Cardiac septum (tissue), 1 donor: ENCODE measurements at regions not wholly inside any gene's neighbourhood (a gene's known extent, or its start where the extent isn't known, plus 50 kb on each side); places are given as distances from the start of the nearest gene placed in this dataset.

ENCODE experiments used
- DNase-seq: peaks from one replicate; pipeline ENCODE4 v3.0.0-alpha.2; 2020; ENCODE audit warnings: low spot score
- intact Hi-C: fragments of 100-400 bp; cut with DNase I; formaldehyde crosslinking; loops from one replicate; pipeline ENCODE4 v1.14.0; 2022
- donor health status: DM: no; HTN: no; CAD: no.

DNA sequence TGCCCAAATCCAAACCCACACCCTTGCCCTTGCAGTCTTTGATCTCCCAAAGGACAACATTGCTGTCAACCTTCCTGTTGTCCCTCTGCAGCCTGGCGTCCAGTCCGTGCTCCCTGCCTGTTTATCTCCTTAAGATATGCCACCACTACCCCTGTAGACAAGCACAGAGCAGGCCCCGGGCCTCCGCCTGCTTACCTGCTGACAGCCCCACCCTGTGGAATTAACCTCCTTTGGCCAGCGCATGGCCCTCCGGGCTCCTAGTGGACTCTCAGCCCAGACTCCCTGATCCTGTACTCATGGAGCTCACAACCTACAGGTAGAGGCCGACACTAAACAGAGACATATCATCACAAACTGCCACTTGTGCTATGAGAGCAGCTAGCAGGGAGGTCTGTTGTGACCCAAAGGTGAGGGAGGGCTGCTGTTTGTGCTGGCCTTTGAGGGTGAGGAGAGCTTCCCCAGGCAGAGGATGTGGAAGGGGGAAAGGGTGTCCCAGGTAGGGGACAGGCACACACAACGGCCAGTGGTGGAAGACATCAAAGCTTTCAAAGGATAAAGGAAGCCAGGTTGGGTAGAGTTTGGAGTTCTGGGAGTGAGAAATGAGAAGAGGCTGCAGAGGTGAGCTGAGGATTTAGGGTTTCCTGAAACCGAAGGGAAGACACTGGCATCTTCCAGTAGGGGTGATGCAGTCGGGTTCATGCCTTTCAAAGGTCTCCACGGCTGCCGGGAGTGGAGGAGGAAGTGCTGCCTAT lies 174.5 kb upstream of the ZMIZ1 start:
- DNase-seq = peak; percentile 62
- intact Hi-C loops = no loop called here

DNA sequence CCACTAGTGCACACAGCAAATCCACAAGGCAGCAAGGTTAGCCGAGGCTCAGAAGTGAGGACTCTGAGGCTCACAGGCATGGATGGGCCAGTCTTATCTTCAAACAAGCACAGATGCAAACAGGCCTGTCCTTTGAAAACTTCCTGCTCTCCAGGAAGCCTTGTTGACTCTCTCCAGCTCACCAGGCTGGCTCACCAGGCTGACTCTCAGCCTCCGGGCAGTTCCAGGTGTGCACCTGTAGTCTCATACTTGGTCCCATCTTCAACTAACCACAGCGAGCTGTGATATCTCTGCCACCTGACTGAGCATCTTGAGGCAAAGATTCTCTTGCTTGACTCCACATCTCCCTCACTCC lies 173.9 kb upstream of the ZMIZ1 start:
- DNase-seq = peak; percentile 29
- intact Hi-C loops = no loop called here

DNA sequence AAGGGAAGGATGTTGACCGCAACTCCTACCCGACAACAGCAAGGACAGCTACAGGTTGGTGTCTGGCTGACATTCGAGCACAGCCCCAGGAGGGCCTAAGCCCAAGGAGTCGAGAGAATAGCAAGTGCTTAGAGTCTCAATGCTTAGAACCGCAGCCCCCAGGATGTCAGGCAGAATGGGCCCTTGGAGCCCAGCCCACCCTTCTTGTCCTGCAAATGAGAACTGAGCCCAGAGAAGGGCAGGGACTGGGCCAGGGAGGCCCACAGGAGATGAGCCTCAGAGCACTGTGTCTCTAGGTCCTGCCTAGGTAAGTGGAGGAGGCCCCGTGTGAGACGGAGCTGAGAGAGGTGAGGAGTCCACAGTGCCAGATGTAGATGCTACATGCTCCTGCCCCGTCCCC lies 173.3 kb upstream of the ZMIZ1 start:
- peak; percentile 38 for DNase-seq
- intact Hi-C loops = no loop called here

- intact Hi-C loops = no loop called here
- DNase-seq = peak; percentile 57
Measured at GRCh38 chr10:78896159-78896928, 172.4 kb upstream of the ZMIZ1 start.

- intact Hi-C loops = no loop called here
- DNase-seq = peak; percentile 66
Measured at GRCh38 chr10:78898341-78899097, 170.2 kb upstream of the ZMIZ1 start.

GRCh38 chr10:78899098-78899754 lies 169.5 kb upstream of the ZMIZ1 start:
- DNase-seq = peak; percentile 66
- intact Hi-C loops = no loop called here

- intact Hi-C loops = no loop called here
- peak; percentile 76 for DNase-seq
Measured at GRCh38 chr10:78899996-78900714, 168.6 kb upstream of the ZMIZ1 start.

DNA sequence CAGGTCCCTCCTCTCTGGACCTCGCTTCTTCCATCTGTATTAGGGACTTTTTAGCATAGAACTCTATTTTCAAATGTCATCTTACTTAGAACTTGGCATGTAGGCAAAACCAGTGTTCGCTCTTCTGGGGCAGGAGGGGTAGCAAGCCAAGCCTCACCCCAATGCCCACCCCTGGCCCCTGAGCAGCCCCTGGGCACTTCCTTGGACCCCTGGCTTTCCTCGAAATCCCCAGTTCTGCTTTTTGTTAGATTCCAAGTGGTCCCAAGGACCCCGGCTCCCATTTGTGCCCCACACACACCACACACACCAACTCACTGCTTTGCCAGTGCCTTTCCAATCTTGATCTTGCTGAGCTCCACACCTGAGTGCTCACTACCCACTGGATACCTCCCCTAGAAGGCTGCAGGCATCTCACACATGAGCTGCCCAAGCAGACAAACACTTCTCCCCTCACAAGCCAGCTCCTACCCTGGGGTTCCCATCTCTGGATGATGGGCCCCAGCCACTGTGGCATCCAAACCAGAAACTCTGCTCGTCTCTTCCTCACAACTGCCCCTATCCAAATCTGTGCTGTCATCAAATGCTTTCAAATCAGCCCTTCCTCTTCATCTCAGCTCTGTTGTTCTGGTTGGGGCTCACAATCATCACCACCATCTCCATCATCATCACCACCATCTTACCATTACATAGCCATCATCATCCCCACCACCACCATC lies 167.9 kb upstream of the ZMIZ1 start:
- DNase-seq = peak; percentile 41
- intact Hi-C loops = no loop called here

DNA sequence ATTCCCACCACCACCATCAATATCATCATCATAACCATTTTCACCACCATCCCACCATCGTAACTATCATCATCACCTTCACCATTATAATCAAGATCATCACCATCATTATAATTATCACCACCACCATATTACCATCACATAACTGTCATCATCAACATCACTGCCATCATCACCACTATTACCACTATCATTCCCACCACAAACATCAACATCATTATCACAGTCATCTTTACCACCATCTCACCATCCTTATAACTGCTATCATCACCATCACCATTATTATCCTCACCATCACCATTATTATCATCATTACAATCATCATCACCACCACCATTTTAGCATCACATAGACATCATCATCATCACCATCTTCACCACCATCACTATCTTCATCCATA lies 167.1 kb upstream of the ZMIZ1 start:
- no peak for DNase-seq
- intact Hi-C loops = no loop called here

DNA sequence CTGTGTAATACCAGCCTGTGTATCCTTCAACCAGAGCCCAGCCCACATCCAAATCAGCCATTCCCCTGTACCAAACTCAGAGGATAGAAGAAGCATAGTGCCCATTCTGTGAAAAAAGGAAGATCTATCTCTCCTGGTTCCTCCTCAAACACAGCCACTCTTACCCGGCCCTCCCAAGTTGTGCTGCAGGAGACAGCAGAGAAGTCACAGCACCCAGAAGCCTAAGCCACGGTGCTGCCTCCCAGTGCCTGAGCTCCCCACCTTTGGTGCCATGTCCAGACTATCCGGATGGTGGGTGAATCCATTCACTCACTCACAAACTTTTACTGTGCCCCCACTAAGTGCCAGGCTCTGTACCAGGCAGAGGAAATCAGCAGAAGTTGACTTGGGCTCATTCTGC lies 166.0 kb upstream of the ZMIZ1 start:
- DNase-seq = no peak
- intact Hi-C loops = no loop called here

- peak; percentile 29 for DNase-seq
- intact Hi-C loops = no loop called here
Measured at GRCh38 chr10:78903341-78903940, 165.3 kb upstream of the ZMIZ1 start.

DNA sequence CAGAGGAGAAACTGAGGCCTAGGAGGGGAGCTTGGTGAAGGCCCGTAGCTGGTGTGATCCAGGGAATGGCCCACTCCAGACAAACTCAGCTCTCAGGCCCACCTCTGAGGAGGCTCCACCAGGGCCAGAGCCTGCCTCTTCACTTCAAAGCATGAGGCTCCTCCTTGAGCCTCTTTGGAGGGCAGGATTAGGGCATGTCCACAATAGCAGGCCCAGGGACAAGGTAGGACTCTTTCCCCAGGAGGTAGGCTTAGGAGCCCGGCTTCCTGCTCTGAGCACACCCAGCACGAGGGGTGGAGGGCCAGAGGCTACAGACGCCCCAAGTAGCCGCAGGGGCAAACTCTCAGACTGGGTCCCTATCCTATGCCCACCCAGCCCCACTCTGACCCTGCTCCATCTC lies 164.6 kb upstream of the ZMIZ1 start:
- DNase-seq = peak; percentile 71
- intact Hi-C loops = no loop called here

DNA sequence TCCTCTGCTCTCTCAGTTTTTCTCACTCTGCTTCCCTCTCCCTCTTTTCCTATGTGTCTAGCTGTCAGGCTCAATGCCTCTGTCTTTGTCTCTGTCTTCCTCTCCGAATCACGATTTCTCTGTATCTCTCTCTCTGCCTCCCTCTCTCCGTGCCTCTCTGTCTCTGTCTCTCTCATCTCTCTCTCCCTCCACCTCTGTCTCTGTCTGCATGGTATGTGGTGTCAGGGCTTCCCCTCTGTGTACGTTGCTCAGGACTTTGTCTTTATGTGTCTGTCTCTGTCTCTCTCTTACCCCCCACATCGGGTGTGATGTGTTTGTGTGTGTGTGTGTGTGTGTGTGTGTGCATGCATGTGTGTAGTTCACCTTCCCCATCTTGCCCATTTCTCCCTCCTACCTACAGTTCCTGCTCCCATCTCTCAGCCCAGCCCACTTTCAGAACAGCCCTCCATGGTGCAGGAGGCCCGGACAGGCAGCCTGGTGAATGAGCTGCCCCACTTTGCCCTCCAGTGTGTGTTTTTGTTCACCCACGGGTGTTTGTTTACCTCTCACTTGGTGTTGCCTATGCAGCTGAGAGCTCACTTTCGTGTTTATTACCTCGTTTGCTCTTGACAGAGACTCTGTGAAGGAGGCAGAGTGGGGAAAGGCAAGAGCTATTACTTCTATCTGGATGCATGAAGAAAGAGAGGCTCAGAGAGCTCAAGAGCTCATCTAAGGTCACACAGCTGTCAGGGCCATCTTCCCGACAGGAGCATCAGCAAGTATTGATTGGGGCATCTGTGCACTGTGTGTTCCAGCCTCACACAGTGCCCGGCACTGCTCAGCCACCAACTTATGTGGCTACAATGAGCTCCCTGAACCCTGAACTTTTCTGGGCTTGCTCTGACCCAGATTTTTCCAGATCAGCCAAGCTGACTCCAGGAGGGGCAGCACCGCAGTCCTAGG lies 163.5 kb upstream of the ZMIZ1 start:
- intact Hi-C loops = no loop called here
- peak; percentile 46 for DNase-seq

DNA sequence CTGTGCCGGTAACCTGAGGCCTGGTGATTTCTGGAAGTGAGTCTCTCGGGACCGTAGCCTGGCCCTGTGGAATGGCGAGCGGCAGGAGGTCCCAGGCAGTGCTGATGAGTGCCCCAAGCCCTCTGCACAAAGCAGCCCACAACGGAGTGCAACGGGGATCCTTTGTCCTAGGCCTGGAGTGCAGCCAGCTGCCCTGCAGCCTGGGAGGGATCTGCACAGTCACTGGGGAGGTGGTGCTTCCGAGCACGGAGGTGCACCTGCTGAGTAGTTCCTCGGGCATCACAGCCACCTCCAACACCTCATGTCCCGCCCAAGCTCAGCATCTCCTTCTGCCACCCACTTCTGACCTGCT lies 162.8 kb upstream of the ZMIZ1 start:
- DNase-seq = peak; percentile 67
- intact Hi-C loops = no loop called here

DNA sequence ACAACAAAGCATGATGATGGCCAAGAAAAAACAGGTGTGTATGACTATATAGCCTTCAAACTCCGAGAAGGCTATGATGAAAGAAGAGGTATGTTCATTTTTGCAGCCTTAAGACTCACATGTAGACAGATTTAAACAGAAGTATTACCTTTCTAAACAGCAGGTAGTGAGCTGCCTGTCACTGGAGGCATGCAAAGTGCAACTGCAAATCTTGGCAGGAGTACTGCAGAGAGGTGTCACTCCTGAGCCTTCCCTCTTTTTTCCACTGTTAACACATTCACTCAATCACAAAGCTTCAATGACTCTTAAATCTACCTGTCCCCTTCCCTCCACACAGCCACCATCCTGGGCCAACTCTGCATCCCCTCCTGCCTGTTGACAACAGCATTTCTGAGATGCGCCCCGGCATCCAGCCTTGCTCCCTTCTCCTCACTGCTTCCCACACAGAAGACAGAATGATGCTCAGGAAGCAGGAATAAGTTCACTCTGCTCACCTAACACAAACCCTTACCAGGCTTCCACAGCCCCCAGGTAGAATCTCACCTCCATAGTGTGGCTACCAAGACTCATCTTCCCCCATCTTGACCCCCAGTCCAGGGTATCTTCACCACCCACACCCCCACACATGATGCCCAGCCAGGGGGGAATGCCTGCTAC lies 161.9 kb upstream of the ZMIZ1 start:
- intact Hi-C loops = no loop called here
- peak; percentile 39 for DNase-seq

DNA sequence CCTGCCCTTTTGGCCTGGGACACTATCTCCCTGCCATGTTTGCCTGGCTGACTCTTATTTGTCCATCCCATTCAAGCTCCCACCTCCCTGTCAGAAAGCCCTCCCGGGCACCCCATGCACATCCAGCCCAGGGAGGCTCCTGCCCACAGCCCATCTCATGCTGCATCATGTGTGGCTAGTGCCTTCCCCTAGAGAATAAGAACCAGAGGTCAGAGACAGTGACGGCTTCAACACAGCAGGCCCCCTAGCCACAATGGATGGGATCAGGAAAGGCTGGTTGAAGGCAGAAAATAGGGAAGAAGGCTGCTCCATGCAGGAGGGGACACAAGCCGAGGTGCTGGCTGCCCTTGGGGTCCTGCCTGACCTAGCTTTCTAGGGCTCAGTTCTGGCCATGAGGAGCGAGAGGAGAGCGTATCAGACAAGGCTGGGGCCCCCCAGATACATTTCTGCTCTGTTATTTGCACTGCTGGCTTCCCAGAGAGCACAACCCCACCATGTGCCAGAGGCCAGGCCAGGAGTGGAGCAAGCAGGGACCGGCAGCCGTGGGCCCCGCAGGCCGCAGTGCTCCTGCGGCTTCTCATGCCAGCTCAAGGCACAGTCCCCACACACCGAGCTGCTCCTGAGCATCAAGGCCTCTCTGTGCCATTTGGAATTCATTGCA lies 161.1 kb upstream of the ZMIZ1 start:
- intact Hi-C loops = no loop called here
- peak; percentile 26 for DNase-seq
